Stomach (tissue), 4 donors: ENCODE measurements at regions not wholly inside any gene's neighbourhood (a gene's known extent, or its start where the extent isn't known, plus 50 kb on each side); places are given as distances from the start of the nearest gene placed in this dataset.

Experiments used
- EP300 ChIP-seq: sonication (generic); formaldehyde crosslinking; IDR thresholded peaks from one replicate; pipeline ENCODE4 v1.6.1; 2017; ENCODE audit warnings: antibody characterized with exemption
- TF ChIP-seq, protein P1 (sequence below), 7 experiments: fragments of 450-650 bp in 4 of 7; fragments of 200-600 bp in 3 of 7; sonication (generic) in 3 of 7; IDR thresholded peaks; one replicate each; pipeline ENCODE4 v1.5.1; 2016 to 2019; ENCODE audit warnings: antibody characterized with exemption in 7 of 7, control low read depth in 2 of 7, mild to moderate bottlenecking in 1 of 7

DNA sequence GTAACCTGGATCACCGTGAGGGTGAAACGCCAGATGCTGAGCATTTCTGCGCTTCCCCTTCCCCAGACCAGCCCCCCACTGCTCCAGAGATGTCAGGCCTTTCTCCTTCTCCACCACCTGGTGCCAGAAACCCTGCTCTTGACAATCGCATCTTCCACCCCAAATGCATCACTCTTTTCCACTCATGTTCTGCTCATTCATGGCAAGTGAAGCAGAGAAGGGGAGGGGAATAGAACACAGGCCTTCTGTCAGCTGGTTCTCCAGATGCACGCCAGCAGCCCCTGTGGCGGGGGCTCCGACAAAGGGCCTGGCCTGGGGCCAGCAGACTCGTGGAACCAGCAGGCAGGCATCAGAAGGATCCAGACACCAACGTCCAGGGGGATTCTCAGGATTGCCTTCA is 68.5 kb upstream of the SVIL start:
- TF ChIP-seq, protein P1, sequence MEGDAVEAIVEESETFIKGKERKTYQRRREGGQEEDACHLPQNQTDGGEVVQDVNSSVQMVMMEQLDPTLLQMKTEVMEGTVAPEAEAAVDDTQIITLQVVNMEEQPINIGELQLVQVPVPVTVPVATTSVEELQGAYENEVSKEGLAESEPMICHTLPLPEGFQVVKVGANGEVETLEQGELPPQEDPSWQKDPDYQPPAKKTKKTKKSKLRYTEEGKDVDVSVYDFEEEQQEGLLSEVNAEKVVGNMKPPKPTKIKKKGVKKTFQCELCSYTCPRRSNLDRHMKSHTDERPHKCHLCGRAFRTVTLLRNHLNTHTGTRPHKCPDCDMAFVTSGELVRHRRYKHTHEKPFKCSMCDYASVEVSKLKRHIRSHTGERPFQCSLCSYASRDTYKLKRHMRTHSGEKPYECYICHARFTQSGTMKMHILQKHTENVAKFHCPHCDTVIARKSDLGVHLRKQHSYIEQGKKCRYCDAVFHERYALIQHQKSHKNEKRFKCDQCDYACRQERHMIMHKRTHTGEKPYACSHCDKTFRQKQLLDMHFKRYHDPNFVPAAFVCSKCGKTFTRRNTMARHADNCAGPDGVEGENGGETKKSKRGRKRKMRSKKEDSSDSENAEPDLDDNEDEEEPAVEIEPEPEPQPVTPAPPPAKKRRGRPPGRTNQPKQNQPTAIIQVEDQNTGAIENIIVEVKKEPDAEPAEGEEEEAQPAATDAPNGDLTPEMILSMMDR (IDR thresholded peaks at IDR 0.05), result no peak
- TF ChIP-seq EP300, result no peak
